ENCODE measurements at regions not wholly inside any gene's neighbourhood (a gene's known extent, or its start where the extent isn't known, plus 50 kb on each side); places are given as distances from the start of the nearest gene placed in this dataset.

DNA sequence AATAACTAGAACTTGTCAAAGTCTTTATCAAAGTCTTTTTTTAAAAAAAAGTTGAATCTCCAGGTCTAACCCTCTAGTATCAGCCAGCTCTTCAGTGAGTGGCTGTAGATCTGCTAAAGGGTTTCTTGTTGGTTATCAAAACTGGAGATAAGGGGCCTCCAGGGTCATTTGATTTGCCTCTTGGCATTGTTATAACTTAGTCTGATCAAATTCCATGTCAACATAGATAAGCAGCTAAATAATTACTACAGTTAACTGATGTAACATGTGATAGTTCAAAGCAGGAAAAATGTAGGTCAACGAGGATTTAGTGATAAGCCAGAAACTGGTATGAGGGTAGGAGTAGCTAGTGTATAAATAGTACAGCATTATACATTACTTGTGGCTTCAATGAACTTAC lies 465.1 kb downstream of the PDHA2 start:
- TF ChIP-seq, protein P1, sequence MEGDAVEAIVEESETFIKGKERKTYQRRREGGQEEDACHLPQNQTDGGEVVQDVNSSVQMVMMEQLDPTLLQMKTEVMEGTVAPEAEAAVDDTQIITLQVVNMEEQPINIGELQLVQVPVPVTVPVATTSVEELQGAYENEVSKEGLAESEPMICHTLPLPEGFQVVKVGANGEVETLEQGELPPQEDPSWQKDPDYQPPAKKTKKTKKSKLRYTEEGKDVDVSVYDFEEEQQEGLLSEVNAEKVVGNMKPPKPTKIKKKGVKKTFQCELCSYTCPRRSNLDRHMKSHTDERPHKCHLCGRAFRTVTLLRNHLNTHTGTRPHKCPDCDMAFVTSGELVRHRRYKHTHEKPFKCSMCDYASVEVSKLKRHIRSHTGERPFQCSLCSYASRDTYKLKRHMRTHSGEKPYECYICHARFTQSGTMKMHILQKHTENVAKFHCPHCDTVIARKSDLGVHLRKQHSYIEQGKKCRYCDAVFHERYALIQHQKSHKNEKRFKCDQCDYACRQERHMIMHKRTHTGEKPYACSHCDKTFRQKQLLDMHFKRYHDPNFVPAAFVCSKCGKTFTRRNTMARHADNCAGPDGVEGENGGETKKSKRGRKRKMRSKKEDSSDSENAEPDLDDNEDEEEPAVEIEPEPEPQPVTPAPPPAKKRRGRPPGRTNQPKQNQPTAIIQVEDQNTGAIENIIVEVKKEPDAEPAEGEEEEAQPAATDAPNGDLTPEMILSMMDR (IDR thresholded peaks at IDR 0.05): no peak
- TF ChIP-seq POLR2A (IDR thresholded peaks at IDR 0.05): no peak
